ENCODE measurements at regions not wholly inside any gene's neighbourhood (a gene's known extent, or its start where the extent isn't known, plus 50 kb on each side); places are given as distances from the start of the nearest gene placed in this dataset.

- Mint-ChIP-seq H3K27me3 (no peaks in the 10 kb centered on the region), H3K27ac (no peak overlapping the region), H3K9me3 (ENCODE audit: insufficient read depth) (peaks cover 4% of the 10 kb centered on the region), H3K4me3 (no peak overlapping the region), H3K4me1 (peaks cover 11% of the 10 kb centered on the region)
- Histone ChIP-seq H3K27ac (ENCODE audit: low read length in 2 of 2) (no peak overlapping the region), H3K9me3 (ENCODE audit: control extremely low read depth in 1 of 3, control insufficient read depth in 2 of 3, insufficient read depth in 1 of 3, low read length in 2 of 3) (peaks cover 0 to 13% (median 4%) of the 10 kb centered on the region in 3 donors), H3K36me3 (replicated peaks in 1 of 2; ENCODE audit: control extremely low read depth in 1 of 2, control insufficient read depth in 1 of 2, extremely low read depth in 1 of 2, insufficient read depth in 2 of 2, low read length in 1 of 2) (no peaks in the 10 kb centered on the region), H2AFZ (ENCODE audit: insufficient read depth, low read depth, low read length, poor library complexity, severe bottlenecking) (no peak overlapping the region), H3K4me1 (ENCODE audit: control insufficient read depth in 2 of 2, insufficient read depth in 2 of 2, low read length in 2 of 2) (peaks cover 3 to 7% of the 10 kb centered on the region in 2 donors), H3K79me2 (ENCODE audit: control insufficient read depth, insufficient read depth, low read length) (no peaks in the 10 kb centered on the region), H3K4me2 (replicated peaks; ENCODE audit: low read depth, low read length, poor library complexity, severe bottlenecking) (no peak overlapping the region), H4K20me1 (ENCODE audit: control insufficient read depth, insufficient read depth, low read length, poor library complexity, severe bottlenecking) (no peaks in the 10 kb centered on the region), H3K9ac (ENCODE audit: low read length) (no peak overlapping the region), H3K27me3 (replicated peaks in 1 of 4; ENCODE audit: control extremely low read depth in 1 of 4, control insufficient read depth in 3 of 4, insufficient read depth in 4 of 4, low read length in 3 of 4) (no peaks in the 10 kb centered on the region), H3K4me3 (ENCODE audit: control extremely low read depth in 1 of 5, extremely low read depth in 1 of 5, insufficient read depth in 1 of 5, low read depth in 2 of 5, low read length in 4 of 5) (no peak overlapping the region)
- intact Hi-C loops (cut with micrococcal nuclease), result no loop called here
- ChIA-PET POLR2A (no interaction called here), CTCF (no interaction called here)
- DNase-seq (no peak), ATAC-seq (ENCODE audit: low read depth) (no peak)
- WGBS (ENCODE audit: insufficient coverage), result 65% methylated on average over 2 of the region's 7 CpGs
- no peak for TF ChIP-seq CTCF (IDR thresholded peaks at IDR 0.05)
- no peak for TF ChIP-seq EZH2 (IDR thresholded peaks at IDR 0.05; ENCODE audit: borderline replicate concordance, insufficient read depth, low read depth, low read length, poor library complexity, severe bottlenecking)
Measured at GRCh38 chr10:4043897-4044665, 259.1 kb upstream of the KLF6 start.

- Mint-ChIP-seq H3K4me1 (peaks cover 10% of the 10 kb centered on the region), H3K9me3 (ENCODE audit: insufficient read depth) (peaks cover 4% of the 10 kb centered on the region), H3K4me3 (no peak overlapping the region), H3K27ac (no peak overlapping the region), H3K27me3 (no peaks in the 10 kb centered on the region)
- no peak for TF ChIP-seq CTCF (IDR thresholded peaks at IDR 0.05)
- Histone ChIP-seq H3K4me3 (ENCODE audit: control extremely low read depth in 1 of 5, extremely low read depth in 1 of 5, insufficient read depth in 1 of 5, low read depth in 2 of 5, low read length in 4 of 5) (no peak overlapping the region), H3K9ac (ENCODE audit: low read length) (no peak overlapping the region), H3K4me2 (replicated peaks; ENCODE audit: low read depth, low read length, poor library complexity, severe bottlenecking) (no peak overlapping the region), H3K27me3 (replicated peaks in 1 of 4; ENCODE audit: control extremely low read depth in 1 of 4, control insufficient read depth in 3 of 4, insufficient read depth in 4 of 4, low read length in 3 of 4) (no peaks in the 10 kb centered on the region), H3K36me3 (replicated peaks in 1 of 2; ENCODE audit: control extremely low read depth in 1 of 2, control insufficient read depth in 1 of 2, extremely low read depth in 1 of 2, insufficient read depth in 2 of 2, low read length in 1 of 2) (no peaks in the 10 kb centered on the region), H3K79me2 (ENCODE audit: control insufficient read depth, insufficient read depth, low read length) (no peaks in the 10 kb centered on the region), H3K4me1 (ENCODE audit: control insufficient read depth in 2 of 2, insufficient read depth in 2 of 2, low read length in 2 of 2) (peaks cover 3 to 7% of the 10 kb centered on the region in 2 donors), H4K20me1 (ENCODE audit: control insufficient read depth, insufficient read depth, low read length, poor library complexity, severe bottlenecking) (no peaks in the 10 kb centered on the region), H3K27ac (ENCODE audit: low read length in 2 of 2) (no peak overlapping the region), H3K9me3 (ENCODE audit: control extremely low read depth in 1 of 3, control insufficient read depth in 2 of 3, insufficient read depth in 1 of 3, low read length in 2 of 3) (peaks cover 0 to 13% (median 4%) of the 10 kb centered on the region in 3 donors), H2AFZ (ENCODE audit: insufficient read depth, low read depth, low read length, poor library complexity, severe bottlenecking) (no peak overlapping the region)
- 100% methylated on average over 4 of the region's 5 CpGs for WGBS (ENCODE audit: insufficient coverage)
- ChIA-PET CTCF (interaction anchor here (0.7 kb wide), 2 partner anchors 44 to 303 kb away, joined by 3 read pairs; no protein-coding TSS in a partner anchor), POLR2A (no interaction called here)
- ATAC-seq (ENCODE audit: low read depth), result no peak
- intact Hi-C loops (cut with micrococcal nuclease), result no loop called here
- no peak for DNase-seq
Measured at GRCh38 chr10:4041635-4042034, 256.6 kb upstream of the KLF6 start.

All from B cell (primary cell).